HL-60/S4 treated with phorbol 12-myristate 13-acetate at 8.2 ng/mL for 4 days and 3 days (cell line): ENCODE measurements at regions not wholly inside any gene's neighbourhood (a gene's known extent, or its start where the extent isn't known, plus 50 kb on each side); places are given as distances from the start of the nearest gene placed in this dataset.
"Not testable (repeated sequence)": the region's sequence is repeated elsewhere in the genome, so short reads cannot be mapped to it uniquely, and the experiment has no call there.

Experiments used
- in situ Hi-C: fragments of 300-500 bp; cut with MboI; formaldehyde crosslinking; loops from 2 replicates; pipeline ENCODE4 v1.15.0; 2022; ENCODE audit warnings: low sequenced_read_pairs

DNA sequence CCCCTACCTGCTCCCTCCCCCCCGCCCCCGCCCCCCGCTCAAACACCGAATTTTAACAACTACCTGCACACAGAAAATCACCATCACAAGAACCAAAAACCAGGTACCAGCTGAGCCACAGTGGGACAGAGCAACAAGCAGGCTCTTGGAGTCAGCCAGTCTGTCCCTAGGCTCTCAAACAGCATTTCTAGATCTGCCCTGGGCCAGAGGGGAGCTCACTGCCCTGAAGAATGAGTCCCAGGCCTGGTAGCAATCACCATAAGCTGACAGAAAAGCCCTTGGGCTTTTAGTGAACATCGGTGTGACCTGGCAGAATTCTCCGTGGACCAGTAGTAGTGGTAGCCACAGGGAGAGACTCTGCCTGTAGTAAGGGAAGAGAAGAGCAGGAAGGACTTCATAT lies 58.3 kb downstream of the C11orf87 start:
- in situ Hi-C loops, result no loop called here

DNA sequence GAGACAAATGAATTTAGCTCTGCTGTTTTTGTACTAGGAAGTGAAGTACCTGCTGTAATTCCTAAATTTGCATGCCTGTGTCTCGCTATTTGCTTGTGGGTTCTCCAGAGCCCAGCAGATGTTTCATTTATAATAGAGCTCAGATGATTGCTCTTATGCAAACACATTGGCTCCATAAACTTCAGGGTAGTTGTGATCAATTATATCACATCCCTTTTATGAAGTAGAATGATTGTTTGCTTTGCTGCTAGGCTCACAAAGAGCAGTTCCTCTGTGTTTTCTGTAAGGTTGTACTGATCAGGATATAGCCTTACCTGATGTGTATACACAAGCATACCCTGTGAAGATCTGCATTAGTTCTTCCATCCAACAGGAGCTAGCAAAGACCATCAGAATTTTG lies 64.1 kb downstream of the C11orf87 start:
- in situ Hi-C loops, result no loop called here

DNA sequence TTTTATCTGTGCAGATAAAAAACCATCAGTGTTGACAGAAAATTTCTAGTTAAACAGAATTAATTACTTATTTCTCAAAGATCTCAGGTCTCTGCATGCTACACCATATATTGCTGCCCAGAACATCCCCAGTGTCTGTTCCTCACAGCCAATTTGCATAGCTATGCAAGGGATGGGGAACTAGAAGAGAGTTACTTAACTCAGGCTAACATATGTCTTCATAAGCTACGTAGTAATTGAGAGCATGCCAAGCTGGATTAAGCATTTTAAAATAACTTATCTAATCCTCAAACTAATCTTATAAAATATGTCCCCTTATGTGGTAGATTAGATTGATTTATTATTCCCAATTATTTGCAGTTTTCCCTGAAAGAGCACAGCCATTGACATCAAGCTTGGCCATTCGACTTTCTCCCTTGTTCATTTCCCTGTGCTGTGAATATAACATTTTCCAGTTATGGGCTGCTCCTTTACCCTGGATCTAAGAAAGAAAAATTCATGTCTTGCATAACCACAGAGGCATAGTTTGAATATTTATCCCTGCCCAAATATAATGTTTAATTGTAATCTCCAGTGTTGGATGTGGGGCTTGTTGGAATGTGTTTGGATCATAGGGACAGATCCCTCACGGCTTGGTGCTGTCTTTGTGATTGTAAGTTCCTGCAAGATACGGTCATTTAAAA lies 69.1 kb downstream of the C11orf87 start:
- in situ Hi-C loops, result no loop called here

DNA sequence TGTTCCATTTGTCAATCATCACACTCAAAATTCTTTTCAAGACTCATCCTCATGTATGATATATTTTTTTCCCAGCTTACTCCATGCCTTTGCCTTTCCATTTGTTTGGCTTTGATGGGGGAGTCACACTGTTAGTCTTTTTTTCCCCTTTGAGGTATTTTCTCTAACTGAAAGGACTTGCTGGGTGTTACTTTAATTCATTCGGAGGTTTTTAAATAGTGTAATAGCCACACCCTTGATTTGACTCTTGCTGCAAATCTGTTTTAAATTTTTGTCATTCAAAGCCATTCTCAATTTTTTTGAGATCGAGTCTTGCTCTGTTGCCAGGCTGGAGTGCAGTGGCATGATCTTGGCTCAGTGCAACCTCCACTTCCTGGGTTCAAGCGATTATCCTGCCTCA lies 84.1 kb downstream of the C11orf87 start:
- in situ Hi-C loops, result no loop called here

DNA sequence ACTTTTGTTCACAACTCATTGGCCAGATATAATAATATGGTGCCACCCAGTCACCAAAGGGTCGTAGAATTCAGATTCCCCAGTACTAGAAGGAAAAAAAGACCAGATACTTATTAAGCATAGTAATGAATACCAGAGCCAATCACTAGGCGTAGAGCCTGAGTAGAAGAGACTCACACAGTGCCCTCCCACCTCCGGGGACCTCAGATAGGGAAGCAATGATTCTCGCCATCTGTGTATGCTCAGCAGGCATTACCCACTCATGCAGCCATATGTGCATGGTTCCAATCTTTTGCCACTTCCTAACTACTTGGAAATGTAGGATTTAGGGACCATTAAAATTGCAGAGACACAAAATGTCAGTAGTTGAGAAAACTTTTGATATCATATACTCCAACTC lies 85.3 kb downstream of the C11orf87 start:
- in situ Hi-C loops, result no loop called here

DNA sequence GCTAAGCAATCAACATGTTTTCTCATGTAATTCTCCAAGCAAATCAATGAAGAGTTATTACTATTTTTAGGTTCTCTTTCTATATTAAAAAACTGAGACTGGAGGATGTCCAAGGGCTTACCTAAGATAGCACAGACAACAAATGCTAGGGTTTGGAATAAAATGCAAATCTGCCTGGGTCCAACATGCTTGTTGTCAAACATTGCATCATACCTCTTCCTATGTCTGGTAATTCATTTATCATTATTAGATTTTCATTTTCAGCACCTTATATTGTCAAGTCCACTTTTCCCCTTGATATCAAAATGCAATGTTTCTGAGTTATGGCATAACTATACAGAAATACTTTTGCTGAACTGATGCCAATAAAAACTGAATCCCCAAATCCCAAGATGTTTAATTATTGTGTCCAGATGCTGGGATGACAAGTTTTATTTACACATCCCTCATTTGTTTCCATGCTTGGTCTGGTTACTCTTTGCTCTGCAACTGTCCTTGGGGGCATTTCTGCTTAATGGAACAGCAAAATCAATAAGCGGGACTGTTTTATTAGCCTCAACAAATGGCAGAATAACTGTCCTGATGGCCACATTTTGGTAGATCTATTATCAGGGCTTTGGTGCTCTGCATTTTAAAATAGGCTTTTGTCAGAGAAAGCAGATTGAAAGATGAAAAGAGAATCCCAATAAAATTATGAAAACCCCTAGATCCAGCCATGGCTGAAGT lies 86.0 kb downstream of the C11orf87 start:
- in situ Hi-C loops, result no loop called here

DNA sequence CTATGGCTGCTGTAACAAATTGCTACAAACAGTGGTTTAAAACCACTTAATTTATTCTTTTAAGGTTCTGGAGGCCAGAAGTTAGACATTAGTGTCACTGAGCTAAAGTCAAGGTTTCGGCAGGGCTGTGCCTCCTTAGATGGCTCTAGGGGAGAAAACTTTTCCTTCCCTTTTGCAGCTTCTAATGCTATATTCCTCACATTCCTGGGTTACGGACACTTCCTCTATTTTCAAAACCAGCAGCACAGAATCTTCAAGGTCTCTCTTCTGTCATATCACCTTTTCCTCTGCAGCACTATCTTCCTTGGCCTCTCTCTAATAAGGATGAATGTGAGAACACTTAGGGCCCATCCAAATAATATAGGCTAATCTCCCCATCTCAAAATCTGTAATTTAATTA lies 87.0 kb downstream of the C11orf87 start:
- in situ Hi-C loops, result no loop called here

DNA sequence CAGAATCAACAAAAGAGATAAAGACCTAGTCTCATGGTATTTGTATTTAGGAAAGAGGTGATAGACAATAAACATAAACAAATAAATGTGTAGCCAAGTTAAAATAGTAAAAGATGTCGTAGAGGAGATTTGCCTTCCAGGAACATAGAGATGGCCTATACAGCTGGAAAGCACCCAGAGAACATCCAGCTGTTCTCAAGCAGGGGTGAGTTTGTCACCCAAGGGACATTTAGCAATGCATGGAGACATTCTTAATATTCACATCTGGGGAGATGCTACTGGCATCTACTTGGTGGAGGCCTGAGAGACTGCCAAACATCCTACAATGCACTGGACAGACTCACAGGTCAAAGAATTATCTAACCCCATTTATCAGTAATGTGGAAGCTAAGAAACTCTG lies 88.3 kb downstream of the C11orf87 start:
- in situ Hi-C loops, result no loop called here

DNA sequence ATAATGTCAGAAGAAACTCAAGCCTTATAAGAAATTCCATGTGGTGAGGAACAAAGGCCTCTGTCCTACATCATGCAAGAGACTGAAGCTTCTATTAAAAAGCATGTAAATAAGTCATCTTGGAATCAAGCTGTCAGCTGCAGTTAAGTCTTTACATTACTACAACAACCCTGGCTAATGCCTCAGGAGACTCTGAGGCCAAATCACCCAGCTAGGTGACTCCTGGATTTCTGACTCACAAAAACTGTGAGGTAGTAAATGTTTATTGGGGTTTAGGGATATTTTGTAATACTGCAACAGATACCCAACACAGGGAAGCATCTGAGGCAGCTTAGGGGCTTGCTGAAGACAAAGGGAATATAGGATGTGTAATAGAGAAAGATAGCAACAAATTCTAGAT lies 89.6 kb downstream of the C11orf87 start:
- in situ Hi-C loops, result no loop called here

DNA sequence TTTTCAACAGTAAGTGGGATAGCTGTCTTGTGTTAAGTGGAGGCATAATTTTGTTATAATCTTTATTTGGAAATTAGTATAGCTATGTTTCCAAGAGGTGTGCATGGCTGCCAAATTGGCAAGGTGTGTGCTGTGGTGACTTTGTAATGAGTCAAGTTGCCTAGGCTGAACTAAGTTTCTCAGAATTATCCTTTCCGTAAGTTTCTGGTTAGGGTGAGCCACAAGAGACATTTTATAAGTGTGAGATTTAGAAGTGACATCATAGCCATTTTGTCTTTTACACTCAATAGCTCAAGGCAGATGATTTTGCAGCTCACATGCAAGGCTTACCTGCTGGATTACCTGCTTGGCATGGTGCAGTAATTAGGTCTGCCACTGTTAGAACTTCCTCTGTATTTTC lies 90.3 kb downstream of the C11orf87 start:
- in situ Hi-C loops, result no loop called here

DNA sequence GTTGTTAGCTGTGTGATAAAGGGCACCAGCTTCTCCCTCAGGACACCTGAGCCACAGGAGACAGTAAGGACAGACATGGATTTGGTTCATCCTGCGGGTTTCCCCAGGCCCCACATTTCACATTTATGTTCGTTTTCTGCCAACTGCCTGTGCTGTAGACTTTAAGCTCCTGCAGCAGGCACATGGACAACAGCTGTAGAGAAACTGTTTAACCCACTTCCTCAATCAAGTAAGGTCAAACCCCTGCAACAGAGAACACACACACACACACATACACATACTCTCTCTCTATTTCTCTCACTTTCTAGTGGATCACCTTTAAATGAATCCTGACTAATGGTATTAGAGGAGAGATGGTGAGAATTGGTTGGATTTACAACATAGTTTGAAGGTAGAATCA lies 90.7 kb downstream of the C11orf87 start:
- in situ Hi-C loops, result no loop called here

DNA sequence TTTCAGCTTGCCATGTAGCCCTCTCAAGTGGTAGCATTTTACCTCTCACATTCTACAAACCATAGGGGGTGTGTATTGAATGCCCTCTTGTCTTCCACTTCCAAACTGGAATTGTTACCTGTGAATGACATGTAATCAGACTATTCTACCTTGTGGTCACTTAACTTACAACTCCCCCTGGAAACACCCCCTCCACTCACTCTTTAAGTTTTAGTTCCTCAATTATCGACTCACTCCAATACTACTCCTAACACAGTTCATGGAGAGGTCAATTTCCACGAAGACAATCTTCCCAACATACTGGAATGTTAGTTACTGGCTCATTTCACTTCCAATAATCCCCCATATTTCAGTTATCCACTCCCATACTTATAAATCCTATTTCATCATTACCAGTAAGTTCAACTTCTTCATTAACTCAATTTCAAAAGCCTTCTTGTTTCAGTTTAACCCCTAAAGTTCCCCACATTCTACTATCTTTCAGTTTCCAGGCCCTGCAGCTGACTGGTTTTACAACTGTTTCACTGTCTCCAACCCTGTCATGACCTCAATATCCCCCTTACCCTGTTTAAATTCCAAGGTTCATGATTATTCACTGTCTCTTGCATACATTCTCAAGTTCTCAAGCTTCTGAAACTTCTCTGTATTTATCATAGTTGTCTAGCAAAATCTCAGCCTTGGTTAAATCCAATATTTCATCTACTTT lies 92.5 kb downstream of the C11orf87 start:
- in situ Hi-C loops, result no loop called here

DNA sequence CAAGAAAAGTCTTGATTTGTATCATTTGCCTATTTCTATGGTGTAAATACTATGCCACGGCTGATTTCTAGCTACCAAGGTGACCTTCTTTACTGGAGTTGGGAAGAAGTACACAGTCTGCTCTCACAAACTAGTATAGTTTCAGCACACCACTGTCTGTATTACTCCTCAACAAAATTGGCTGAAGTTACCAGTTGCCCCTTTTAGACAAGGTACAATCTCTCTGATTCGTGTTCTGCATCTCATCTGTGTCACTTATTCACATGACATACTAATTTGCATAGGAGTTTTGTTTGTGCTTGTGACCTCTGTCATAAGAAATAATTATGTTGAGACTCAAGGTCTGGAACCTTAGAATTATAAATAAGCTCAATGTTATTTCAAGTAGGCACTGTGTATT lies 97.3 kb downstream of the C11orf87 start:
- in situ Hi-C loops, result no loop called here

DNA sequence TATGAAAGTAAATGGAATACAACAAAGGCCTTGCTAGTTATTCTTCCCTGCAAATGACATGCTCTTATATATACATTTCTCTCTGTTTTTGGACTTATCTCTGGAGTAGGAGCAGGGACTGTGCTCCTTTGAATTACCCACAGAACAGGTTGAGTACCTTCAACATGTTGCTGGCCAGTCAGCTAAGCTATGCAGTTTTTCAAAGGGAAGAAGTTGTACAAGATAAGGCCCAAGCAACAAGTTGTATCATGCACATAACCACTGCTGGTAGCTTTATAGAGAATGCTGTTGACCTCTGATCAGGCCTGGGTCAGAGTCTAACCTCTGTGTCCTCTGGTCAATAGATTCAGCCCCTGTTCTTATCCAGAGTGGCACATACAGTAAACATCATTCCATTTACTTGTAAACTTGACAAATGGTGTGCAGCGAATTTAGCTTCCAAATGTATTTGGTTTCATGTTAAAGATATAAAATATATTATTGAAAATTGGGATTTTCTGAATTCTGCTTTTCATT lies 99.6 kb downstream of the C11orf87 start:
- in situ Hi-C loops, result no loop called here

DNA sequence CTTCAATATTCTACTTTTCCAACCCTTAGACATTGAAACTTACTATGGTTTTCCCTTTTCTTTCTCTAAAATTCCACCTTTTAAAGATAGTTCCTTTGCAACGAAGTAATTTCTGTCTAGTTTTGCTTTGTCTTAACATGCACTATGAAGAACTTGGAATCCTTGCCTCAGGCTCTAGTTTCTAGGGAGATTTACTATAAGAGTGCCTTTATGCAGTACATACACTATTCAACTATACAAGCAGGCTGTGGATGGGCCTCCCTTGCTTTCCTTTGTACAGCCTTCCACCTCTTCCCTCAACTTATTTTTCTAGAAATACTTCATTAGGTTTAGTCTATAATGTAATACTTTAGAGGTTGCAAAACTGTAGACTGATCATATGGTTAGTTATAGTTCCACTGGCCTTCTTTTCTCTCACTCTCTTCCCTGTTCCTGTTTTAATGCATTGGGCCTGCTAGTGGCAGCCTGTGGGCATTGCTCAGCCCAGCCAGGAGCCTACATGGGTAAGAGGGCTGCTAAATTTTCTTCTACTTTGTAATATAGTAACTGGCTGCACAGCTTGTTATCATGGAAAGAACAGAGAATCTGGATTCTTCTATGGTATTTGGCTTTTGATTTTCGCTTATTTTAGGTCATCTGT lies 100.2 kb downstream of the C11orf87 start:
- in situ Hi-C loops, result no loop called here

DNA sequence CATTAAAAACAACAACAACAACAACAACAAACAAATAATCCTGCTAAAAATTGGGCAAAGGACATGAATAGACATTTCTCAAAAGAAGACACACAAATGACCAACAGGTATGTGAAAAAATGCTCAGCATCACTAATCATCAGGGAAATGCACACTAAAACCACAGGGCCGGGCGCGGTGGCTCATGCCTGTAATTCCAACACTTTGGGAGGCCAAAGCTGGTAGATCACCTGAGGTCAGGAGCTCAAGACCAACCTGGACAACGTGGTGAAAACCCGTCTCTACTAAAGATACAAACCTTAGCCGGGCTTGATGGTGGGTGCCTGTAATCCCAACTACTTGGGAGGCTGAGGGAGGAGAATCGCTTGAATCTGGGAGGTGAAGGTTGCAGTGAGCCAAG lies 103.6 kb downstream of the C11orf87 start:
- in situ Hi-C loops, result not testable (repeated sequence)

DNA sequence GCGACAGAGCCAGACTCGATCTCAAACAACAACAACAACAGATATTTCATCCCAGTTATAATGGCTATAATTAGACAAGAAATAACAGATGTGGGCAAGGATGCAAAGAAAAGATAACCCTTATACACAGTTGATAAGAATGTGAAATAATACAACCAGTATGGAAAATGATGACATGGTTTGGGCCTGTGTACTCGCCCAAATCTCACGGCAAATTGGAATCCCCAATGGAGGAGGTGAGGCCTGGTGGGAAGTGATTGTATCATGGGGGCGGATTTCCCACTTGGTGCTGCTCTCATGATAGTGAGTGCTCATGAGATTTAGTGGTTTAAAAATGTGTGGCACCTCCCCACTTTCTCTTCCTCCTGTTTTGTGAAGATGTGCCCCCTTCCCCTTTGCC lies 104.1 kb downstream of the C11orf87 start:
- in situ Hi-C loops, result no loop called here

DNA sequence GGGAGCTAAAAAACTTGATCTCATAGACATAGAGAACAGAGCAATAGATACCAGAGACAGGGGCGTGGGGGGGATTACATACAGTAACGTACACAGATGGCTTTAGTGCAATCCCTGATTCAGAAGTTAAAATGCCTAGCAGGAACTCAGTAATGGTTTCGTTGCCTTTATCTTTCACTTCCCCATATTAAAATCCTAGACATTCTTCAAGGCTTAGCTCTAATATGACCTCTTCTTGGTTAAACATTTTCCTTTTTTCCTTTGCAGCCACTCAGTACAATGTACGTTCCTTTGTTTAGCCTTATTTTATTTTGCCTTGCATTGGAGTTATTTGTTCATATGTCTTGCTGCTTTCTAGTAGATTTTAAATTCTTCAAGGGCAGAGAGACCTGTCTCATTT lies 104.9 kb downstream of the C11orf87 start:
- in situ Hi-C loops, result no loop called here

DNA sequence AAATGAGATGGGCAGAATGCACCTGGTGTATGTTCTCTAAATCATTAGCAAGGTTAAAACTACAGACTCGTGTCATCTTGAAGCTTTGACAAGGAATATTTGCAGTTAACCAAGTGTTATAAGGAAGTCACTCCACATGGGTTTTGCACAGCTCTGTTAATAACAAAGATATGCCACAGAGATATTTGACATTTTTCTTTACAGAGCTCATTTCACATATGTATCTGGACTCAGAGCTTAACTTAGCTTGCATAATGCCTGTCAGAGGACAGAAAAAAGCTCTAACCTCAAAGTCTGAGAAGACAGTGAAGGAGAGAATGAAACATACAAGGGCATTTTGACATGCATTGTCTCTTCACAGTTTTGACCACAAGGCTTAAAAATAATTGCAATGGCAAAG lies 105.5 kb downstream of the C11orf87 start:
- in situ Hi-C loops, result no loop called here

DNA sequence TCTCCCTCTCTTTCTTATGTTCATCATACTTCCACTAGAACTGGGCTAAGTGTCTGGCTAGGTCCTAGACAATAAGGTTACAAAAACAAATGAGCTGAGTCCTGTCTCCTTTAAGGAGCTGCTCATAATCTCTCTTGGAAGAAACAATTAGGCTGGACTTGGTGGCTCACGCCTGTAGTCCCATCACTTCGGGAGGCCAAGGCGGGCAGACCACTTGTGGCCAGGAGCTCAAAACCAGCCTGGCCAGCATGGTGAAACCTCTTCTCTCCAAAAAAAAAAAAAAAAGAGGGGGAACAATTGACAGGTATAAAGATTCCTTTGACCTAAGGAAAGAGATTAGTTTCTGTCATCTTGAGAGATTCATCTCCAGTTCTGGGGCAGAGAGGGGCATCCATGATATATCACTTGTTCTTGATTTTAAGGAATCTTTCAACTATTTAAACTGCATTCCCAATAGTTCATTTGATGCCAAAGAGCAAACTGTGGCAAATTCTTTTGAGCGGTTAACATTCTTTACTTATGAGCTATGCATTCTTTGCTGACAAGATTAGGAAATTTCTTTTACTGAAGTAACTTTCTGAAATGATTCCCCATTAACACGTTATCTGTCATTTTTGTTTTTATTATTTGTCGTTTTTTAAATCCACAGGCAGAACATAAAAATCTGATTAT lies 125.5 kb downstream of the C11orf87 start:
- in situ Hi-C loops, result no loop called here

DNA sequence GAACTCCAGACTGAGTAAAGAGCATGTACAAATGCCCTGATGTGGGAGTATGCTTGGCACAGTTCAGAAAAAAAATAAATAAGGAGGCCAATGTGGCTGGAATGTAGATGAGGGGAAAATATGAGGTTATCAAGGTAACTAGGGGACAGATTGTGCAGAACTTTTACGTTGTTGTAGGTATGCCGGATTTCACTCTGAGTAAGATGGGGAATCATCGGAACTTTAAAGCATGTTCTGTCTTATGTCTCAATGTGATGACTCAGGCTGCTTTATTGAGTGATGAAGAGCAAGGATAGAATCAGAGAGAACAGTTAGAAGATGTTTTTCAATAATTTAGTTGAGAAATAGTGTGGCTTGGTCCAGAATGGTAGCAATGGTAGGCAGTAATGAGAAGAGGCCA lies 130.4 kb downstream of the C11orf87 start:
- in situ Hi-C loops, result no loop called here
